ENCODE measurements at regions not wholly inside any gene's neighbourhood (a gene's known extent, or its start where the extent isn't known, plus 50 kb on each side); places are given as distances from the start of the nearest gene placed in this dataset.

GRCh38 chr18:73784853-73785252, 362.8 kb downstream of the FBXO15 start:
- H3K4me1 ChIP-seq (ENCODE audit: insufficient read depth, low read length), result no peaks in the 10 kb centered on the region
- H3K9me3 Mint-ChIP-seq, result peaks cover 0 to 5% (median 2%) of the 10 kb centered on the region in 5 donors
- no peak overlapping the region for H3K27ac Mint-ChIP-seq

GRCh38 chr18:73782405-73782804, 365.2 kb downstream of the FBXO15 start:
- no peaks in the 10 kb centered on the region for H3K4me1 ChIP-seq (ENCODE audit: insufficient read depth, low read length)
- CTCF ChIA-PET, result no interaction called here
- H3K27me3 ChIP-seq (ENCODE audit: insufficient read depth, low read length, poor library complexity, severe bottlenecking), result no peaks in the 10 kb centered on the region
- no peak overlapping the region for H3K27ac ChIP-seq (ENCODE audit: low read depth, low read length)
- H3K27me3 Mint-ChIP-seq, result peaks cover 0 to 3% of the 10 kb centered on the region in 2 donors
- no peaks in the 10 kb centered on the region for H3K9me3 ChIP-seq (ENCODE audit: low read length)
- no peak overlapping the region for H3K4me3 ChIP-seq (ENCODE audit: low read length)
- no peak overlapping the region for H3K4me3 Mint-ChIP-seq
- DNase-seq, result no peak
- H3K4me1 Mint-ChIP-seq, result no peaks in the 10 kb centered on the region
- peaks cover 0 to 5% (median 2%) of the 10 kb centered on the region in 5 donors for H3K9me3 Mint-ChIP-seq
- H3K36me3 Mint-ChIP-seq, result no peaks in the 10 kb centered on the region
- H3K27ac Mint-ChIP-seq, result no peak overlapping the region
- no peaks in the 10 kb centered on the region for H3K36me3 ChIP-seq (ENCODE audit: insufficient read depth, low read length)
- POLR2A ChIA-PET, result no interaction called here

More at GRCh38 chr18:73784853-73785252, 362.8 kb downstream of the FBXO15 start:
- CTCF ChIA-PET, result no interaction called here
- Mint-ChIP-seq H3K27me3 (peaks cover 0 to 3% of the 10 kb centered on the region in 2 donors), H3K4me3 (no peak overlapping the region), H3K36me3 (no peaks in the 10 kb centered on the region), H3K4me1 (no peaks in the 10 kb centered on the region)
- Histone ChIP-seq H3K4me3 (ENCODE audit: low read length) (no peak overlapping the region), H3K9me3 (ENCODE audit: low read length) (no peaks in the 10 kb centered on the region), H3K36me3 (ENCODE audit: insufficient read depth, low read length) (no peaks in the 10 kb centered on the region), H3K27ac (ENCODE audit: low read depth, low read length) (no peak overlapping the region), H3K27me3 (ENCODE audit: insufficient read depth, low read length, poor library complexity, severe bottlenecking) (no peaks in the 10 kb centered on the region)
- POLR2A ChIA-PET, result no interaction called here
- no peak for DNase-seq

GRCh38 chr18:73780218-73780617, 367.4 kb downstream of the FBXO15 start:
- Histone ChIP-seq H3K27ac (ENCODE audit: low read depth, low read length) (no peak overlapping the region), H3K4me1 (ENCODE audit: insufficient read depth, low read length) (no peaks in the 10 kb centered on the region), H3K27me3 (ENCODE audit: insufficient read depth, low read length, poor library complexity, severe bottlenecking) (no peaks in the 10 kb centered on the region), H3K36me3 (ENCODE audit: insufficient read depth, low read length) (no peaks in the 10 kb centered on the region), H3K9me3 (ENCODE audit: low read length) (no peaks in the 10 kb centered on the region), H3K4me3 (ENCODE audit: low read length) (no peak overlapping the region)
- ChIA-PET POLR2A (no interaction called here), CTCF (no interaction called here)
- no peaks in the 10 kb centered on the region for H3K36me3 Mint-ChIP-seq
- H3K27me3 Mint-ChIP-seq, result peaks cover 0 to 1% of the 10 kb centered on the region in 2 donors
- H3K4me3 Mint-ChIP-seq, result no peak overlapping the region
- DNase-seq, result no peak
- peaks cover 0 to 5% (median 4%) of the 10 kb centered on the region in 5 donors for H3K9me3 Mint-ChIP-seq
- H3K4me1 Mint-ChIP-seq, result no peaks in the 10 kb centered on the region
- no peak overlapping the region for H3K27ac Mint-ChIP-seq

GRCh38 chr18:73778032-73778359, 369.6 kb downstream of the FBXO15 start:
- ChIA-PET CTCF (no interaction called here), POLR2A (no interaction called here)

GRCh38 chr18:73777356-73778031, 370.1 kb downstream of the FBXO15 start:
- ChIA-PET CTCF (no interaction called here), POLR2A (no interaction called here)
- Histone ChIP-seq H3K27me3 (ENCODE audit: insufficient read depth, low read length, poor library complexity, severe bottlenecking) (no peaks in the 10 kb centered on the region), H3K36me3 (ENCODE audit: insufficient read depth, low read length) (no peaks in the 10 kb centered on the region), H3K27ac (ENCODE audit: low read depth, low read length) (no peak overlapping the region), H3K9me3 (ENCODE audit: low read length) (no peaks in the 10 kb centered on the region), H3K4me3 (ENCODE audit: low read length) (no peak overlapping the region), H3K4me1 (ENCODE audit: insufficient read depth, low read length) (no peaks in the 10 kb centered on the region)
- H3K27me3 Mint-ChIP-seq, result peaks cover 0 to 1% of the 10 kb centered on the region in 2 donors
- H3K9me3 Mint-ChIP-seq, result peaks cover 0 to 4% (median 2%) of the 10 kb centered on the region in 5 donors
- no peak overlapping the region for H3K4me3 Mint-ChIP-seq
- H3K4me1 Mint-ChIP-seq, result no peaks in the 10 kb centered on the region
- no peaks in the 10 kb centered on the region for H3K36me3 Mint-ChIP-seq
- DNase-seq, result no peak
- H3K27ac Mint-ChIP-seq, result no peak overlapping the region

More at GRCh38 chr18:73778032-73778359, 369.6 kb downstream of the FBXO15 start:
- Mint-ChIP-seq H3K27me3 (peaks cover 0 to 1% of the 10 kb centered on the region in 2 donors), H3K36me3 (no peaks in the 10 kb centered on the region), H3K9me3 (peaks cover 0 to 4% (median 2%) of the 10 kb centered on the region in 5 donors), H3K27ac (no peak overlapping the region), H3K4me3 (no peak overlapping the region), H3K4me1 (no peaks in the 10 kb centered on the region)
- DNase-seq, result no peak
- Histone ChIP-seq H3K27me3 (ENCODE audit: insufficient read depth, low read length, poor library complexity, severe bottlenecking) (no peaks in the 10 kb centered on the region), H3K4me1 (ENCODE audit: insufficient read depth, low read length) (no peaks in the 10 kb centered on the region), H3K4me3 (ENCODE audit: low read length) (no peak overlapping the region), H3K27ac (ENCODE audit: low read depth, low read length) (no peak overlapping the region), H3K36me3 (ENCODE audit: insufficient read depth, low read length) (no peaks in the 10 kb centered on the region), H3K9me3 (ENCODE audit: low read length) (no peaks in the 10 kb centered on the region)

- Histone ChIP-seq H3K27me3 (ENCODE audit: insufficient read depth, low read length, poor library complexity, severe bottlenecking) (no peaks in the 10 kb centered on the region), H3K36me3 (ENCODE audit: insufficient read depth, low read length) (no peaks in the 10 kb centered on the region), H3K4me3 (ENCODE audit: low read length) (no peak overlapping the region), H3K4me1 (ENCODE audit: insufficient read depth, low read length) (no peaks in the 10 kb centered on the region), H3K27ac (ENCODE audit: low read depth, low read length) (no peak overlapping the region), H3K9me3 (ENCODE audit: low read length) (no peaks in the 10 kb centered on the region)
- no peaks in the 10 kb centered on the region for H3K36me3 Mint-ChIP-seq
- H3K4me1 Mint-ChIP-seq, result no peaks in the 10 kb centered on the region
- ChIA-PET CTCF (no interaction called here), POLR2A (no interaction called here)
- DNase-seq, result no peak
- no peak overlapping the region for H3K27ac Mint-ChIP-seq
- H3K9me3 Mint-ChIP-seq, result peaks cover 0 to 5% (median 0%) of the 10 kb centered on the region in 5 donors
- peaks cover 0 to 2% of the 10 kb centered on the region in 2 donors for H3K27me3 Mint-ChIP-seq
- H3K4me3 Mint-ChIP-seq, result no peak overlapping the region
Measured at GRCh38 chr18:73774811-73775509, 372.7 kb downstream of the FBXO15 start.

GRCh38 chr18:73768043-73768442, 379.6 kb downstream of the FBXO15 start:
- Mint-ChIP-seq H3K36me3 (no peaks in the 10 kb centered on the region), H3K27ac (no peak overlapping the region), H3K4me3 (no peak overlapping the region), H3K4me1 (peaks cover 0 to 4% (median 0%) of the 10 kb centered on the region in 3 donors), H3K9me3 (peaks cover 0 to 9% (median 5%) of the 10 kb centered on the region in 5 donors), H3K27me3 (peaks cover 0 to 4% of the 10 kb centered on the region in 2 donors)
- no peaks in the 10 kb centered on the region for H3K36me3 ChIP-seq (ENCODE audit: insufficient read depth, low read length)
- H3K9me3 ChIP-seq (ENCODE audit: low read length), result no peaks in the 10 kb centered on the region
- no peak overlapping the region for H3K4me3 ChIP-seq (ENCODE audit: low read length)
- POLR2A ChIA-PET, result no interaction called here
- no peak for DNase-seq
- no peak overlapping the region for H3K27ac ChIP-seq (ENCODE audit: low read depth, low read length)
- no peaks in the 10 kb centered on the region for H3K4me1 ChIP-seq (ENCODE audit: insufficient read depth, low read length)
- CTCF ChIA-PET, result no interaction called here
- H3K27me3 ChIP-seq (ENCODE audit: insufficient read depth, low read length, poor library complexity, severe bottlenecking), result no peaks in the 10 kb centered on the region

- CTCF ChIA-PET, result no interaction called here
- POLR2A ChIA-PET, result no interaction called here
- H3K4me1 Mint-ChIP-seq, result peaks cover 0 to 4% (median 0%) of the 10 kb centered on the region in 3 donors
Measured at GRCh38 chr18:73766910-73767515, 380.6 kb downstream of the FBXO15 start.

More at GRCh38 chr18:73766910-73767515, 380.6 kb downstream of the FBXO15 start:
- H3K9me3 ChIP-seq (ENCODE audit: low read length), result no peaks in the 10 kb centered on the region
- H3K4me3 Mint-ChIP-seq, result no peak overlapping the region
- no peaks in the 10 kb centered on the region for H3K4me1 ChIP-seq (ENCODE audit: insufficient read depth, low read length)
- no peaks in the 10 kb centered on the region for H3K36me3 Mint-ChIP-seq
- H3K27ac ChIP-seq (ENCODE audit: low read depth, low read length), result no peak overlapping the region
- H3K27me3 Mint-ChIP-seq, result peaks cover 0 to 4% of the 10 kb centered on the region in 2 donors
- no peaks in the 10 kb centered on the region for H3K36me3 ChIP-seq (ENCODE audit: insufficient read depth, low read length)
- DNase-seq, result no peak
- H3K9me3 Mint-ChIP-seq, result peaks cover 0 to 9% (median 5%) of the 10 kb centered on the region in 5 donors
- no peak overlapping the region for H3K27ac Mint-ChIP-seq
- H3K27me3 ChIP-seq (ENCODE audit: insufficient read depth, low read length, poor library complexity, severe bottlenecking), result no peaks in the 10 kb centered on the region
- H3K4me3 ChIP-seq (ENCODE audit: low read length), result no peak overlapping the region
